ENCODE measurements at regions not wholly inside any gene's neighbourhood (a gene's known extent, or its start where the extent isn't known, plus 50 kb on each side); places are given as distances from the start of the nearest gene placed in this dataset.
"Not testable (repeated sequence)": the region's sequence is repeated elsewhere in the genome, so short reads cannot be mapped to it uniquely, and the experiment has no call there.

- DNase-seq (ENCODE audit: low read depth in 2 of 2): not testable (repeated sequence)
Measured at GRCh38 chr4:3589946-3590924, 58.0 kb upstream of the LRPAP1 start.

GRCh38 chr4:3589379-3589778, 57.2 kb upstream of the LRPAP1 start:
- DNase-seq (ENCODE audit: low read depth in 2 of 2): not testable (repeated sequence)

- not testable (repeated sequence) for DNase-seq (ENCODE audit: low read depth in 2 of 2)
Measured at GRCh38 chr4:3588517-3589194, 56.4 kb upstream of the LRPAP1 start.

GRCh38 chr4:3586596-3586995, 54.4 kb upstream of the LRPAP1 start:
- DNase-seq (ENCODE audit: low read depth in 2 of 2): not testable (repeated sequence)

GRCh38 chr4:3585567-3585966, 53.3 kb upstream of the LRPAP1 start:
- DNase-seq (ENCODE audit: low read depth in 2 of 2): not testable (repeated sequence)

- DNase-seq (ENCODE audit: low read depth in 2 of 2): no peak
Measured at GRCh38 chr4:3582091-3582475, 49.9 kb upstream of the LRPAP1 start.
